CD4-positive, alpha-beta T cell treated with Interleukin-15 for 1 hour (primary cell): ENCODE measurements at regions not wholly inside any gene's neighbourhood (a gene's known extent, or its start where the extent isn't known, plus 50 kb on each side); places are given as distances from the start of the nearest gene placed in this dataset.
"Not testable (repeated sequence)": the region's sequence is repeated elsewhere in the genome, so short reads cannot be mapped to it uniquely, and the experiment has no call there.

Source experiments
- DNase-seq: peaks from one replicate; pipeline ENCODE4 v3.0.0-alpha.2; 2020

- DNase-seq = no peak
Measured at GRCh38 chr11:69869311-69869939, 50.2 kb upstream of the FGF3 start.

- DNase-seq = no peak
Measured at GRCh38 chr11:69870766-69871165, 51.5 kb upstream of the FGF3 start.

- DNase-seq = no peak
Measured at GRCh38 chr11:69873166-69874077, 54.2 kb upstream of the FGF3 start.

GRCh38 chr11:69874178-69874983, 55.2 kb upstream of the FGF3 start:
- DNase-seq = no peak

GRCh38 chr11:69874984-69875624, 55.9 kb upstream of the FGF3 start:
- no peak for DNase-seq

- DNase-seq = no peak
Measured at GRCh38 chr11:69876013-69876412, 56.8 kb upstream of the FGF3 start.

GRCh38 chr11:69877235-69877634, 58.0 kb upstream of the FGF3 start:
- DNase-seq = no peak

- not testable (repeated sequence) for DNase-seq
Measured at GRCh38 chr11:69877704-69878103, 58.5 kb upstream of the FGF3 start.

- no peak for DNase-seq
Measured at GRCh38 chr11:69878144-69878883, 59.1 kb upstream of the FGF3 start.

- no peak for DNase-seq
Measured at GRCh38 chr11:69878927-69879728, 59.9 kb upstream of the FGF3 start.

- no peak for DNase-seq
Measured at GRCh38 chr11:69879729-69880005, 60.5 kb upstream of the FGF3 start.

GRCh38 chr11:69880041-69880825, 61.0 kb upstream of the FGF3 start:
- no peak for DNase-seq

- no peak for DNase-seq
Measured at GRCh38 chr11:69880826-69881445, 61.7 kb upstream of the FGF3 start.

GRCh38 chr11:69881467-69882269, 62.5 kb upstream of the FGF3 start:
- DNase-seq = no peak

GRCh38 chr11:69882270-69882608, 63.0 kb upstream of the FGF3 start:
- no peak for DNase-seq

GRCh38 chr11:69883292-69884255, 64.4 kb upstream of the FGF3 start:
- no peak for DNase-seq

- DNase-seq = no peak
Measured at GRCh38 chr11:69884286-69884685, 65.1 kb upstream of the FGF3 start.

- no peak for DNase-seq
Measured at GRCh38 chr11:69884751-69885150, 65.5 kb upstream of the FGF3 start.
